ENCODE measurements at regions not wholly inside any gene's neighbourhood (a gene's known extent, or its start where the extent isn't known, plus 50 kb on each side); places are given as distances from the start of the nearest gene placed in this dataset.

GRCh38 chr6:9518431-9518830, 896.4 kb downstream of the TFAP2A start:
- no peak for DNase-seq
- Mint-ChIP-seq H3K36me3 (no peaks in the 10 kb centered on the region), H3K27ac (no peak overlapping the region), H3K27me3 (no peaks in the 10 kb centered on the region), H3K9me3 (ENCODE audit: low read depth) (peaks cover 7% of the 10 kb centered on the region), H3K4me3 (no peak overlapping the region), H3K4me1 (no peaks in the 10 kb centered on the region)
- ATAC-seq = no peak
- CTCF ChIA-PET = no interaction called here

- Mint-ChIP-seq H3K36me3 (no peaks in the 10 kb centered on the region), H3K27me3 (no peaks in the 10 kb centered on the region), H3K4me3 (no peak overlapping the region), H3K9me3 (ENCODE audit: low read depth) (peaks cover 3% of the 10 kb centered on the region), H3K4me1 (no peaks in the 10 kb centered on the region), H3K27ac (no peak overlapping the region)
- no peak for DNase-seq
- CTCF ChIA-PET = no interaction called here
- no peak for ATAC-seq
Observed at GRCh38 chr6:9517806-9518205, 897.1 kb downstream of the TFAP2A start.

DNA sequence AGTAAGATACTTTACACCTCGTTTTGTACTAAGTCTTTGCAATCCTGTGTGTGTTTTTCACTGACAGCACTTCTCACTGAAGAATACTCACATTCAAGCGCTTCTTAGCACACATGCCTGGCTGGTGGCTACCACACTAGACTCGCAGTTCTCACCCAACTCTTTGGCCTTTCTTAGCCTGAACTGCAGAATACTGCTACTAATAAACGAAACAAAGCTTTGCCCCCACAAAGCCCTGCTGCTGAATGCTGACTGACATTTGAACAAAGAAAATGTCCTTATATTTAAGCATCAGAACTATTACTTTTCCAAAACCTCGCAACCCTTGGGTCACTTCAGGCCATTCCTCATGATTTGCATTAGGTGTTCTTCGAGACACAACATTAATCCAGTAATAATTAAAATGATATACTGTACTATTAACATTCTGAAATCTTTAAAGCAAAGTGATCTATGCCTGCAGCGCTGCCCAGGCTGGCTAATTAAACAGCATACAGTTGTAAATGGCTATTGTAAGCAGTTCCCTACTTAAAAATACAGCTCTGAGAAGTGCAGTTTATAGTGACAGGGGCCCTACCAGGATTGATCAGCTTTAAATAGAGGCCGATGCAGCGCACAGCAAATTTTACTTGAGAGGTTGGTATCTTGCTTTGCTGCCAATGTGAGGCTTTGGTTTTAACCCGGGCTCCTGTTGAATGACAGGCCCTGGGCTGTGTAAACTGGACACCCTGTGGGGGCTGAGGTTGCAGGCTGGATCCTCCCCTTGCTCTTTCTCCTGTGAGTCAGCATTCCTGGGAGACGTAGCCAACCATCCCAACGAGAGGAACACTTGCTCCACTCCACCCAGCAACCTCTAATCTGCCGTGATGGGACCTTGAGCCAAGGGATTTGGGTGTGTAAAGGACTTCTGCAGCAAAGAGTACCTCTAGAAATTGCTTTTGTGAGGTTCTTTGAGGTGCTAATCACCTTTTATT, 899.0 kb downstream of the TFAP2A start:
- no peaks in the 10 kb centered on the region for H3K27me3 Mint-ChIP-seq
- DNase-seq (no peak), ATAC-seq (no peak)
- no peak overlapping the region for H3K27ac Mint-ChIP-seq
- H3K36me3 Mint-ChIP-seq = no peaks in the 10 kb centered on the region
- H3K9me3 Mint-ChIP-seq (ENCODE audit: low read depth) = peaks cover 1% of the 10 kb centered on the region
- H3K4me3 Mint-ChIP-seq = no peak overlapping the region
- no peaks in the 10 kb centered on the region for H3K4me1 Mint-ChIP-seq
- CTCF ChIA-PET = no interaction called here

- no peaks in the 10 kb centered on the region for H3K27me3 Mint-ChIP-seq
- ATAC-seq (no peak), DNase-seq (no peak)
- H3K36me3 Mint-ChIP-seq = no peaks in the 10 kb centered on the region
- no peaks in the 10 kb centered on the region for H3K9me3 Mint-ChIP-seq (ENCODE audit: low read depth)
- no peak overlapping the region for H3K27ac Mint-ChIP-seq
- H3K4me1 Mint-ChIP-seq = no peaks in the 10 kb centered on the region
- CTCF ChIA-PET = no interaction called here
- no peak overlapping the region for H3K4me3 Mint-ChIP-seq
Observed at GRCh38 chr6:9514146-9514545, 900.7 kb downstream of the TFAP2A start.

GRCh38 chr6:9511157-9511556, 903.7 kb downstream of the TFAP2A start:
- CTCF ChIA-PET = no interaction called here
- no peak for DNase-seq
- Mint-ChIP-seq H3K4me1 (no peaks in the 10 kb centered on the region), H3K9me3 (ENCODE audit: low read depth) (peaks cover 5% of the 10 kb centered on the region), H3K27me3 (no peaks in the 10 kb centered on the region), H3K4me3 (no peak overlapping the region), H3K36me3 (no peaks in the 10 kb centered on the region), H3K27ac (no peak overlapping the region)
- no peak for ATAC-seq

DNA sequence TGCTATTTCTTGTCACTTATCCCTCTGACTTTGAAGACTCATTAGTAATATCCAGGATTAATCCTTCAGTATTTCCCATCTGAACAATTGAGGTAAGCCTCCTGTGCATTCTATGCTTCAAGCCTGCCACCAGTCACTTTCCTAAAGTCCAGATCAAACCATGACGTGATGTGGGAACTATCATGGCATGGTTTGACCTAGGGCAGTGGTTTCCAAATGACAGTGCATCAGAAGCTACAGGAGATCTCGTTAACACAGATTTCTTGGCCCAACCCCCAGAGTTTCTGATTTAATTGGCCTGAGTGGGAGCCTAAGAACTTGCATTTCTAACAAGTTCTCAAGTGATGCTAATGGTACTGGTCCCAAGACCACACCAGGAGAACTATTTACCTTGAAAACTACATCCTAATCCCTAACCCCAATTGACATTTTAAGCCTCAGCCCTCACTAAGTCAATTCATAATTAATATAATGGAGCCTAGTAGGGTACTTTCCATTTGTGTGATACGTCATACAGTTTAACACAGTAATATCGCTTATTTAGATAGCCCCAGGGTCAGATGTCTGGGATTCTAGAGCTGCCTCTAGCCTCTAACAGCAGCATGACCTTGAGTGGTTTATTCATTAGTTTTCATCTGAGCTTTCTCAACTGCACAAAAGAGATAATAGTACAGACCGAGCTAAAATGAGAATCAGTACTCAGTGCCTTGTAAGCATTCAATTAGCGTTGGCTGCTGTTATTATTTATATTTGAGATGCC, 907.6 kb downstream of the TFAP2A start:
- no peak overlapping the region for H3K27ac Mint-ChIP-seq
- no peaks in the 10 kb centered on the region for H3K27me3 Mint-ChIP-seq
- DNase-seq (no peak), ATAC-seq (no peak)
- H3K4me1 Mint-ChIP-seq = no peaks in the 10 kb centered on the region
- H3K36me3 Mint-ChIP-seq = no peaks in the 10 kb centered on the region
- peaks cover 5% of the 10 kb centered on the region for H3K9me3 Mint-ChIP-seq (ENCODE audit: low read depth)
- CTCF ChIA-PET = no interaction called here
- H3K4me3 Mint-ChIP-seq = no peak overlapping the region

DNA sequence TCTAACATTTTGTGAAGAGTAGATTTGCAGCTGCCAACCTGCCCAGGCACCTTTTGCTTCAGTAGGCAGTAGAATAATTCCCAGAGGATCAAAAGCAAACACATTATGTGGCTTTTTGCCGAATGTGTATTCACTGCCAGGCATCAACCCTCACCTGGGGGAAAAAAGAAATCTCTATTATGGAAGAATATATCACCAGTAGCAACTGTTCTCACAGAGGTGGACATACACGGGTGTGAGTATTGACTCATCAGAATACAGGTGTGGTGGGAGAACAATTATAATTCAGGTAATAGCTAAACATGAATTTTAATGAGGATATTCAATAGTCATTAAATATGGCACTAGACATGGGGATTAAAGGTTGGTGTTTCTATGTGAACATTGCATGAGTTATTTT, 910.7 kb downstream of the TFAP2A start:
- no peaks in the 10 kb centered on the region for H3K36me3 Mint-ChIP-seq
- H3K27me3 Mint-ChIP-seq = no peaks in the 10 kb centered on the region
- CTCF ChIA-PET = no interaction called here
- H3K4me3 Mint-ChIP-seq = no peak overlapping the region
- peaks cover 5% of the 10 kb centered on the region for H3K9me3 Mint-ChIP-seq (ENCODE audit: low read depth)
- no peaks in the 10 kb centered on the region for H3K4me1 Mint-ChIP-seq
- no peak for DNase-seq
- no peak overlapping the region for H3K27ac Mint-ChIP-seq
- ATAC-seq = no peak

GRCh38 chr6:9503111-9503761, 911.6 kb downstream of the TFAP2A start:
- CTCF ChIA-PET = no interaction called here
- Mint-ChIP-seq H3K4me1 (no peaks in the 10 kb centered on the region), H3K27me3 (no peaks in the 10 kb centered on the region), H3K27ac (no peak overlapping the region), H3K36me3 (no peaks in the 10 kb centered on the region), H3K9me3 (ENCODE audit: low read depth) (peaks cover 5% of the 10 kb centered on the region), H3K4me3 (no peak overlapping the region)
- no peak for DNase-seq
- ATAC-seq = no peak

GRCh38 chr6:9499709-9500108, 915.2 kb downstream of the TFAP2A start:
- no peak overlapping the region for H3K4me3 Mint-ChIP-seq
- no peak overlapping the region for H3K27ac Mint-ChIP-seq
- DNase-seq (no peak), ATAC-seq (no peak)
- CTCF ChIA-PET = no interaction called here
- H3K36me3 Mint-ChIP-seq = no peaks in the 10 kb centered on the region
- no peaks in the 10 kb centered on the region for H3K4me1 Mint-ChIP-seq
- H3K27me3 Mint-ChIP-seq = no peaks in the 10 kb centered on the region
- peaks cover 6% of the 10 kb centered on the region for H3K9me3 Mint-ChIP-seq (ENCODE audit: low read depth)

DNA sequence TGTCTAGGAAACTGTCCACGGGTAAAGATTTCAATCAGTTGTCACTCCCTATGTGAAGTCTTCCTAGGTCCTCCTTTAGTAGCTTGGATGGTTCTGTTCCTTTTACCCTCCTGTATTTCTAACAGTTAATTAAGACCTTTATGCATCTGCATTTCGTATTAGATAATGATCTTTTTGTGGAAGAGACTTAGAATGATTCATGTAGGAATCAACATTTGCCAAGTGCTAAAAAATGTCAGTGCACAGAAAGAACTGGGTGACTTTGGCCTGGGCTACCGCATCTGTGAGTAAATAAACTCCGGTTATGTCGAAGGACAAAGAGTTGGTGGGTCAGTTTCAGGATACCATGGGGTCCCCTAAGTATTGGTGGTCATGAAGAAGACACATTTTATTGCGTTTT, 918.0 kb downstream of the TFAP2A start:
- CTCF ChIA-PET = no interaction called here
- Mint-ChIP-seq H3K9me3 (ENCODE audit: low read depth) (peaks cover 12% of the 10 kb centered on the region), H3K36me3 (no peaks in the 10 kb centered on the region), H3K4me1 (no peaks in the 10 kb centered on the region), H3K4me3 (no peak overlapping the region), H3K27ac (no peak overlapping the region), H3K27me3 (no peaks in the 10 kb centered on the region)
- ATAC-seq (no peak), DNase-seq (no peak)

DNA sequence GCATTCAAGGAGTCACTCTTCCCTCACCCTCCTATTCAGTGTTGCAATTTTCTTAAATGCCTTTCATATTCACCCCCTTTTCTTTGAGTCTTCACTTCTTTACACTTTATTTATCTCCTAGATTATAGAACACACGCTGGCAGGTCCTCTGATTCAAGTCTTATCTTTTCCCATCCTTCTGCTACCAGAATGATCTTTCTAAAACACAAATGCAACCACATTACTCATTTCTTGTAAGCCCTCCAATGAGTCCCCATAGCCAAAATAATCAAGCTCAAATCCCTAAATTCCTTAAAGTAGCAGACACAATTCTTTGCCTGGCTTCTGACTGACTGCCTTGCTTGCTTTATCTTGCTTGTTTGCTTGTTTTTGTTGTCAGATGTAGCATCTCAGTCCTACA, 920.0 kb downstream of the TFAP2A start:
- Mint-ChIP-seq H3K27me3 (no peaks in the 10 kb centered on the region), H3K4me3 (no peak overlapping the region), H3K9me3 (ENCODE audit: low read depth) (peaks cover 12% of the 10 kb centered on the region), H3K27ac (no peak overlapping the region), H3K4me1 (no peaks in the 10 kb centered on the region), H3K36me3 (no peaks in the 10 kb centered on the region)
- DNase-seq = no peak
- ATAC-seq = no peak
- CTCF ChIA-PET = no interaction called here

DNA sequence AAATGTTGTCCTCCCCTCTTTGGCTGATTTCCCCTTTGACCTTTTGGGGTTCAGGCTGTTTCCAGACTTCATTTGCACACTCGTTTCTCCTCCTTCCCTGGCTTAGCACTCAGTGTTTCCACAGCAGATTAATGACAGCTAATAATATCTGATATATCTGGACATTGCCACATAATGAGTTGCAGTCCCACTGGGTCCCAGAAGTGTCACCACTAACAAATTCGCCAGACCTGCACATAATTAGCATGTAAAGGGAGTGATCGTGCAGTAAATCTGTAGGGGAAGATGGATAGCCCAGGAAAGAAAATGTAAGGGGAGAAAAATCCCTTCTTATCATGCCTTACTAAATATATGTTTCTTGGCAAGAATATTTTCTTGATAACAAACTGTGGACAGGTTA, 922.1 kb downstream of the TFAP2A start:
- no peak for ATAC-seq
- peaks cover 12% of the 10 kb centered on the region for H3K9me3 Mint-ChIP-seq (ENCODE audit: low read depth)
- no peak overlapping the region for H3K27ac Mint-ChIP-seq
- no peak for DNase-seq
- CTCF ChIA-PET = no interaction called here
- no peaks in the 10 kb centered on the region for H3K27me3 Mint-ChIP-seq
- no peaks in the 10 kb centered on the region for H3K36me3 Mint-ChIP-seq
- H3K4me3 Mint-ChIP-seq = no peak overlapping the region
- H3K4me1 Mint-ChIP-seq = no peaks in the 10 kb centered on the region

GRCh38 chr6:9487128-9487527, 927.7 kb downstream of the TFAP2A start:
- H3K4me1 Mint-ChIP-seq = no peaks in the 10 kb centered on the region
- H3K27ac Mint-ChIP-seq = no peak overlapping the region
- H3K4me3 Mint-ChIP-seq = no peak overlapping the region
- H3K27me3 Mint-ChIP-seq = no peaks in the 10 kb centered on the region
- CTCF ChIA-PET = no interaction called here
- H3K9me3 Mint-ChIP-seq (ENCODE audit: low read depth) = peaks cover 5% of the 10 kb centered on the region
- no peaks in the 10 kb centered on the region for H3K36me3 Mint-ChIP-seq
- DNase-seq = no peak
- no peak for ATAC-seq

GRCh38 chr6:9485992-9486391, 928.9 kb downstream of the TFAP2A start:
- Mint-ChIP-seq H3K36me3 (no peaks in the 10 kb centered on the region), H3K27ac (no peak overlapping the region), H3K4me1 (no peaks in the 10 kb centered on the region), H3K9me3 (ENCODE audit: low read depth) (peaks cover 12% of the 10 kb centered on the region), H3K4me3 (no peak overlapping the region), H3K27me3 (no peaks in the 10 kb centered on the region)
- DNase-seq (no peak), ATAC-seq (no peak)
- CTCF ChIA-PET = no interaction called here

All from activated CD8-positive, alpha-beta memory T cell treated with anti-CD3 and anti-CD28 coated beads, Interleukin-2, amount 10 ng/mL, durations not matched to agents 7 days and 5 days (primary cell).